OCI-LY7 (cell line): ENCODE measurements at regions not wholly inside any gene's neighbourhood (a gene's known extent, or its start where the extent isn't known, plus 50 kb on each side); places are given as distances from the start of the nearest gene placed in this dataset.

ENCODE experiments used
- CTCF ChIP-seq: fragments of 200-600 bp; sonication (generic); conservative IDR thresholded peaks from 2 replicates; pipeline ENCODE4 v1.5.1; 2014; ENCODE audit warnings: mild to moderate bottlenecking, antibody characterized with exemption, low read length, moderate library complexity, mixed read lengths
- EZH2phosphoT487 ChIP-seq: fragments of 200-600 bp; sonication (generic); IDR thresholded peaks from 2 replicates; pipeline ENCODE4 v1.6.1; 2018; ENCODE audit warnings: low read depth, borderline replicate concordance, mild to moderate bottlenecking, mixed run types, antibody characterized with exemption, low read length, moderate library complexity, mixed read lengths

GRCh38 chr7:24637021-24637420 lies 63.8 kb downstream of the PALS2 start:
- TF ChIP-seq CTCF (no peak), EZH2phosphoT487 (no peak)
